Liver (tissue), 3 donors: ENCODE measurements at regions not wholly inside any gene's neighbourhood (a gene's known extent, or its start where the extent isn't known, plus 50 kb on each side); places are given as distances from the start of the nearest gene placed in this dataset.

Experiments
- EGR1 ChIP-seq, 2 donors: IDR thresholded peaks; 2 replicates each; pipeline ENCODE4 v1.6.1; 2016 to 2018; ENCODE audit warnings: antibody characterized with exemption in 2 of 2, low read depth in 2 of 2
- GABPA ChIP-seq, 2 donors: IDR thresholded peaks in 1 of 2; conservative IDR thresholded peaks in 1 of 2; 2 replicates each; pipeline ENCODE4 v1.6.1; 2016; ENCODE audit warnings: antibody characterized with exemption in 2 of 2, mild to moderate bottlenecking in 1 of 2, moderate library complexity in 1 of 2
- JUND ChIP-seq, 2 donors: IDR thresholded peaks; 2 replicates each; pipeline ENCODE4 v1.6.1; 2016; ENCODE audit warnings: antibody characterized with exemption in 2 of 2
- RAD21 ChIP-seq, 2 donors: IDR thresholded peaks; 2 replicates each; pipeline ENCODE4 v1.6.1; 2016; ENCODE audit warnings: antibody characterized with exemption in 2 of 2, mild to moderate bottlenecking in 2 of 2
- SP1 ChIP-seq: IDR thresholded peaks from 2 replicates; pipeline ENCODE4 v1.6.1; 2018; ENCODE audit warnings: antibody characterized with exemption, mild to moderate bottlenecking
- YY1 ChIP-seq: IDR thresholded peaks from 2 replicates; pipeline ENCODE4 v1.6.1; 2016; ENCODE audit warnings: antibody characterized with exemption, mild to moderate bottlenecking
- TF ChIP-seq, protein P1 (sequence below): fragments of 150-350 bp; IDR thresholded peaks from 2 replicates; pipeline ENCODE4 v1.5.1; 2017; ENCODE audit warnings: improper control_type of control experiment, low read depth, low read length; ENCODE audit not compliant: missing input control
- TF ChIP-seq, protein P2 (sequence below): IDR thresholded peaks from 2 replicates; pipeline ENCODE4 v1.6.1; 2016; ENCODE audit warnings: antibody characterized with exemption, mild to moderate bottlenecking
- TF ChIP-seq, protein P3 (sequence below): IDR thresholded peaks from 2 replicates; pipeline ENCODE4 v1.6.1; 2016; ENCODE audit warnings: antibody characterized with exemption
- donor health status: healthy.
- donor health status: healthy.

DNA sequence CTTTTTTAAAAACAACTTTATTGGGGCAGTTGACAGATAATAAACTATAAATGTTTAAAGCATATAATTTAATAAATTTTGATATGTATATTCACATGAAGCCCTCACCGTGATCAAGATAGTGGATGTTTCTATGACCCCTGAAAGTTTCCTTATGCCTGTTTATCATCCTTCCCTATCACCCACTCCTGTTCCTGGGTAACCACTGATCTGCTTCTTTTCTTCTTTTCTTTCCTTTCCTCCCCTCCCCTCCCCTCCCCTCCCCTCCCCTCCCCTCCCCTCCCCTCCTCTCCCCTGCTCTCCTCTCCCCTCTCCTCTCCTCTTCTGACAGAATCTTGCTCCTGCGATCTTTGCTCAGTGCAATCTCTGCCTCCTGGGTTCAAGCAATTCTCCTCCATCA lies 193.7 kb upstream of the CDH13 start:
- TF ChIP-seq, protein P1, sequence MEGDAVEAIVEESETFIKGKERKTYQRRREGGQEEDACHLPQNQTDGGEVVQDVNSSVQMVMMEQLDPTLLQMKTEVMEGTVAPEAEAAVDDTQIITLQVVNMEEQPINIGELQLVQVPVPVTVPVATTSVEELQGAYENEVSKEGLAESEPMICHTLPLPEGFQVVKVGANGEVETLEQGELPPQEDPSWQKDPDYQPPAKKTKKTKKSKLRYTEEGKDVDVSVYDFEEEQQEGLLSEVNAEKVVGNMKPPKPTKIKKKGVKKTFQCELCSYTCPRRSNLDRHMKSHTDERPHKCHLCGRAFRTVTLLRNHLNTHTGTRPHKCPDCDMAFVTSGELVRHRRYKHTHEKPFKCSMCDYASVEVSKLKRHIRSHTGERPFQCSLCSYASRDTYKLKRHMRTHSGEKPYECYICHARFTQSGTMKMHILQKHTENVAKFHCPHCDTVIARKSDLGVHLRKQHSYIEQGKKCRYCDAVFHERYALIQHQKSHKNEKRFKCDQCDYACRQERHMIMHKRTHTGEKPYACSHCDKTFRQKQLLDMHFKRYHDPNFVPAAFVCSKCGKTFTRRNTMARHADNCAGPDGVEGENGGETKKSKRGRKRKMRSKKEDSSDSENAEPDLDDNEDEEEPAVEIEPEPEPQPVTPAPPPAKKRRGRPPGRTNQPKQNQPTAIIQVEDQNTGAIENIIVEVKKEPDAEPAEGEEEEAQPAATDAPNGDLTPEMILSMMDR: no peak
- TF ChIP-seq GABPA (IDR thresholded peaks at IDR 0.05 in 1 of 2, conservative IDR thresholded peaks at IDR 0.05 in 1 of 2): no peak
- no peak for TF ChIP-seq JUND (IDR thresholded peaks at IDR 0.05)
- TF ChIP-seq SP1: no peak
- TF ChIP-seq, protein P2, sequence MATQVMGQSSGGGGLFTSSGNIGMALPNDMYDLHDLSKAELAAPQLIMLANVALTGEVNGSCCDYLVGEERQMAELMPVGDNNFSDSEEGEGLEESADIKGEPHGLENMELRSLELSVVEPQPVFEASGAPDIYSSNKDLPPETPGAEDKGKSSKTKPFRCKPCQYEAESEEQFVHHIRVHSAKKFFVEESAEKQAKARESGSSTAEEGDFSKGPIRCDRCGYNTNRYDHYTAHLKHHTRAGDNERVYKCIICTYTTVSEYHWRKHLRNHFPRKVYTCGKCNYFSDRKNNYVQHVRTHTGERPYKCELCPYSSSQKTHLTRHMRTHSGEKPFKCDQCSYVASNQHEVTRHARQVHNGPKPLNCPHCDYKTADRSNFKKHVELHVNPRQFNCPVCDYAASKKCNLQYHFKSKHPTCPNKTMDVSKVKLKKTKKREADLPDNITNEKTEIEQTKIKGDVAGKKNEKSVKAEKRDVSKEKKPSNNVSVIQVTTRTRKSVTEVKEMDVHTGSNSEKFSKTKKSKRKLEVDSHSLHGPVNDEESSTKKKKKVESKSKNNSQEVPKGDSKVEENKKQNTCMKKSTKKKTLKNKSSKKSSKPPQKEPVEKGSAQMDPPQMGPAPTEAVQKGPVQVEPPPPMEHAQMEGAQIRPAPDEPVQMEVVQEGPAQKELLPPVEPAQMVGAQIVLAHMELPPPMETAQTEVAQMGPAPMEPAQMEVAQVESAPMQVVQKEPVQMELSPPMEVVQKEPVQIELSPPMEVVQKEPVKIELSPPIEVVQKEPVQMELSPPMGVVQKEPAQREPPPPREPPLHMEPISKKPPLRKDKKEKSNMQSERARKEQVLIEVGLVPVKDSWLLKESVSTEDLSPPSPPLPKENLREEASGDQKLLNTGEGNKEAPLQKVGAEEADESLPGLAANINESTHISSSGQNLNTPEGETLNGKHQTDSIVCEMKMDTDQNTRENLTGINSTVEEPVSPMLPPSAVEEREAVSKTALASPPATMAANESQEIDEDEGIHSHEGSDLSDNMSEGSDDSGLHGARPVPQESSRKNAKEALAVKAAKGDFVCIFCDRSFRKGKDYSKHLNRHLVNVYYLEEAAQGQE: no peak
- TF ChIP-seq RAD21 (IDR thresholded peaks at IDR 0.05): no peak
- no peak for TF ChIP-seq EGR1 (IDR thresholded peaks at IDR 0.05; ENCODE audit: low read depth in 2 of 2)
- TF ChIP-seq YY1: no peak
- TF ChIP-seq, protein P3, sequence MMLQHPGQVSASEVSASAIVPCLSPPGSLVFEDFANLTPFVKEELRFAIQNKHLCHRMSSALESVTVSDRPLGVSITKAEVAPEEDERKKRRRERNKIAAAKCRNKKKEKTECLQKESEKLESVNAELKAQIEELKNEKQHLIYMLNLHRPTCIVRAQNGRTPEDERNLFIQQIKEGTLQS: no peak
